ENCODE measurements at regions not wholly inside any gene's neighbourhood (a gene's known extent, or its start where the extent isn't known, plus 50 kb on each side); places are given as distances from the start of the nearest gene placed in this dataset.

GRCh38 chr12:77131977-77132490, 66.7 kb upstream of the E2F7 start:
- WGBS, 2 donors = 79 to 80% methylated on average over 2 of the region's 2 CpGs
- DNase-seq (ENCODE audit: low spot score in 2 of 2) = no peak

GRCh38 chr12:77130193-77130592, 64.8 kb upstream of the E2F7 start:
- H3K4me3 ChIP-seq (ENCODE audit: low read depth, poor library complexity, severe bottlenecking) = no peak overlapping the region
- intact Hi-C loops (cut with DNase I; ENCODE audit: low total_unique reads) = no loop called here
- no peak for DNase-seq (ENCODE audit: low spot score in 2 of 2)
- 60 to 65% methylated on average over 6 of the region's 6 CpGs for WGBS, 2 donors
- TF ChIP-seq POLR2A (IDR thresholded peaks at IDR 0.05) (no peak), CTCF (IDR thresholded peaks at IDR 0.05) (no peak)

More at GRCh38 chr12:77131977-77132490, 66.7 kb upstream of the E2F7 start:
- no peak overlapping the region for H3K4me3 ChIP-seq (ENCODE audit: low read depth, poor library complexity, severe bottlenecking)
- TF ChIP-seq POLR2A (IDR thresholded peaks at IDR 0.05) = no peak
- TF ChIP-seq CTCF (IDR thresholded peaks at IDR 0.05) = no peak
- intact Hi-C loops (cut with DNase I; ENCODE audit: low total_unique reads) = no loop called here

- intact Hi-C loops (cut with DNase I; ENCODE audit: low total_unique reads) = no loop called here
- TF ChIP-seq CTCF (IDR thresholded peaks at IDR 0.05) (no peak), POLR2A (IDR thresholded peaks at IDR 0.05) (no peak)
- DNase-seq (ENCODE audit: low spot score in 2 of 2) = no peak
- no peak overlapping the region for H3K4me3 ChIP-seq (ENCODE audit: low read depth, poor library complexity, severe bottlenecking)
- WGBS, 2 donors = 60 to 75% methylated on average over 2 of the region's 2 CpGs
These were observed 59.4 kb upstream of the E2F7 start for GRCh38 chr12:77124767-77125166.

GRCh38 chr12:77122661-77123060, 57.3 kb upstream of the E2F7 start:
- H3K4me3 ChIP-seq (ENCODE audit: low read depth, poor library complexity, severe bottlenecking) = no peak overlapping the region
- DNase-seq (ENCODE audit: low spot score in 2 of 2) = no peak
- TF ChIP-seq CTCF (IDR thresholded peaks at IDR 0.05) (no peak), POLR2A (IDR thresholded peaks at IDR 0.05) (no peak)
- intact Hi-C loops (cut with DNase I; ENCODE audit: low total_unique reads) = no loop called here

GRCh38 chr12:77122236-77122635, 56.9 kb upstream of the E2F7 start:
- H3K4me3 ChIP-seq (ENCODE audit: low read depth, poor library complexity, severe bottlenecking) = no peak overlapping the region
- no peak for TF ChIP-seq CTCF (IDR thresholded peaks at IDR 0.05)
- TF ChIP-seq POLR2A (IDR thresholded peaks at IDR 0.05) = no peak
- intact Hi-C loops (cut with DNase I; ENCODE audit: low total_unique reads) = no loop called here
- 71% methylated on average over 4 of the region's 4 CpGs for WGBS, 2 donors
- no peak for DNase-seq (ENCODE audit: low spot score in 2 of 2)
